WTC11 (cell line): ENCODE measurements at regions not wholly inside any gene's neighbourhood (a gene's known extent, or its start where the extent isn't known, plus 50 kb on each side); places are given as distances from the start of the nearest gene placed in this dataset.

Experiments used
- ATAC-seq: fragments of 200-7000 bp; cut with Tn5 transposase; 2 replicates; pipeline ENCODE4 v1.10.0; 2021; ENCODE audit warnings: mild to moderate bottlenecking, moderate library complexity
- CTCF ChIA-PET: fragments of 300-600 bp; sonication (Branson Sonifier 250); formaldehyde crosslinking; loops from one replicate; lab custom pipeline; 2021; ENCODE audit warnings: antibody characterized with exemption; lab: Charles Lee
- POLR2A ChIA-PET: fragments of 350-600 bp; sonication (Branson Sonifier 250); formaldehyde crosslinking; loops from one replicate; lab custom pipeline; 2021; ENCODE audit warnings: antibody characterized with exemption; lab: Charles Lee
- DNase-seq: peaks from one replicate; pipeline ENCODE4 v3.0.0; 2021; ENCODE audit warnings: low spot score
- H3K27ac Mint-ChIP-seq: 2 replicates; pipeline ENCODE4 v1.8.0; 2021; ENCODE audit warnings: mixed read lengths
- H3K27me3 Mint-ChIP-seq: 2 replicates; pipeline ENCODE4 v1.8.0; 2021; ENCODE audit warnings: low read depth, mild to moderate bottlenecking, moderate library complexity, mixed read lengths
- H3K36me3 Mint-ChIP-seq: 2 replicates; pipeline ENCODE4 v1.8.0; 2021; ENCODE audit warnings: mixed read lengths
- H3K4me1 Mint-ChIP-seq: 2 replicates; pipeline ENCODE4 v1.8.0; 2022; ENCODE audit warnings: mixed read lengths
- H3K4me3 Mint-ChIP-seq: 2 replicates; pipeline ENCODE4 v1.8.0; 2021; ENCODE audit warnings: mild to moderate bottlenecking, moderate library complexity, mixed read lengths
- H3K9me3 Mint-ChIP-seq: 2 replicates; pipeline ENCODE4 v1.8.0; 2021; ENCODE audit warnings: mixed read lengths
- ARID4B ChIP-seq: sonication (generic); formaldehyde crosslinking; IDR thresholded peaks from 2 replicates; pipeline ENCODE4 v1.8.0; 2023; ENCODE audit warnings: missing genetic modification reagents, mild to moderate bottlenecking, borderline replicate concordance
- CREB1 ChIP-seq: sonication (generic); formaldehyde crosslinking; IDR thresholded peaks from 2 replicates; pipeline ENCODE4 v1.8.0; 2023; ENCODE audit warnings: mild to moderate bottlenecking, missing genetic modification reagents
- E2F4 ChIP-seq: sonication (generic); formaldehyde crosslinking; IDR thresholded peaks from 2 replicates; pipeline ENCODE4 v1.8.1; 2022; ENCODE audit warnings: low read depth, mild to moderate bottlenecking, moderate library complexity, missing genetic modification reagents, borderline replicate concordance
- ETV6 ChIP-seq: sonication (generic); formaldehyde crosslinking; IDR thresholded peaks from 2 replicates; pipeline ENCODE4 v1.8.1; 2022; ENCODE audit warnings: mild to moderate bottlenecking, missing genetic modification reagents
- FOXP1 ChIP-seq: sonication (generic); formaldehyde crosslinking; IDR thresholded peaks from 2 replicates; pipeline ENCODE4 v1.8.0; 2022; ENCODE audit warnings: missing genetic modification reagents, mild to moderate bottlenecking, moderate library complexity, borderline replicate concordance
- IRF2 ChIP-seq: sonication (generic); formaldehyde crosslinking; IDR thresholded peaks from 2 replicates; pipeline ENCODE4 v1.8.0; 2022; ENCODE audit warnings: low read depth, missing genetic modification reagents, borderline replicate concordance
- RELA ChIP-seq: sonication (generic); formaldehyde crosslinking; IDR thresholded peaks from 2 replicates; pipeline ENCODE4 v1.8.1; 2022; ENCODE audit warnings: missing genetic modification reagents, mild to moderate bottlenecking, borderline replicate concordance
- SOX15 ChIP-seq: fragments of 250-450 bp; sonication (Bioruptor Pico); IDR thresholded peaks from 2 replicates; pipeline ENCODE4 v1.9.0; 2021; ENCODE audit warnings: mild to moderate bottlenecking
- ZBTB43 ChIP-seq: sonication (generic); formaldehyde crosslinking; IDR thresholded peaks from 2 replicates; pipeline ENCODE4 v1.8.1; 2023; ENCODE audit warnings: mild to moderate bottlenecking, missing genetic modification reagents
- ZNF532 ChIP-seq: fragments of 250-450 bp; sonication (Bioruptor Pico); IDR thresholded peaks from 2 replicates; pipeline ENCODE4 v1.9.0; 2021; ENCODE audit warnings: mild to moderate bottlenecking, borderline replicate concordance
- ZNF671 ChIP-seq: fragments of 250-450 bp; sonication (Bioruptor Pico); IDR thresholded peaks from 2 replicates; pipeline ENCODE4 v1.8.0; 2021; ENCODE audit warnings: mild to moderate bottlenecking
- TF ChIP-seq, protein P1 (sequence below): sonication (generic); formaldehyde crosslinking; IDR thresholded peaks from 2 replicates; pipeline ENCODE4 v1.8.0; 2022; ENCODE audit warnings: missing genetic modification reagents
- TF ChIP-seq, protein P2 (sequence below): sonication (generic); formaldehyde crosslinking; IDR thresholded peaks from 2 replicates; pipeline ENCODE4 v1.8.0; 2022; ENCODE audit warnings: mild to moderate bottlenecking, missing genetic modification reagents

- TF ChIP-seq ZNF532 (CRISPR knock-in tag) = no peak
- no peak for TF ChIP-seq RELA (CRISPR knock-in tag)
These were observed 169.6 kb upstream of the FRMD6 start (continued) for GRCh38 chr14:51482102-51482501.

- peaks cover 9% of the 10 kb centered on the region; the same call in 1 of the 2 replicates for H3K9me3 Mint-ChIP-seq
- no peaks in the 10 kb centered on the region for H3K27me3 Mint-ChIP-seq
- ATAC-seq (no peak), DNase-seq (no peak)
- H3K4me1 Mint-ChIP-seq = peaks cover 7% of the 10 kb centered on the region
- ChIA-PET POLR2A (no interaction called here), CTCF (no interaction called here)
- H3K27ac Mint-ChIP-seq = no peak overlapping the region
- H3K36me3 Mint-ChIP-seq = no peaks in the 10 kb centered on the region
- H3K4me3 Mint-ChIP-seq = no peak overlapping the region
- TF ChIP-seq ETV6 = no peak
- no peak for TF ChIP-seq FOXP1
- TF ChIP-seq ARID4B (CRISPR knock-in tag) = no peak
- no peak for TF ChIP-seq CREB1
- no peak for TF ChIP-seq SOX15 (CRISPR knock-in tag)
- TF ChIP-seq ZNF671 (CRISPR knock-in tag) = no peak
- no peak for TF ChIP-seq ZBTB43
- TF ChIP-seq, protein P1, sequence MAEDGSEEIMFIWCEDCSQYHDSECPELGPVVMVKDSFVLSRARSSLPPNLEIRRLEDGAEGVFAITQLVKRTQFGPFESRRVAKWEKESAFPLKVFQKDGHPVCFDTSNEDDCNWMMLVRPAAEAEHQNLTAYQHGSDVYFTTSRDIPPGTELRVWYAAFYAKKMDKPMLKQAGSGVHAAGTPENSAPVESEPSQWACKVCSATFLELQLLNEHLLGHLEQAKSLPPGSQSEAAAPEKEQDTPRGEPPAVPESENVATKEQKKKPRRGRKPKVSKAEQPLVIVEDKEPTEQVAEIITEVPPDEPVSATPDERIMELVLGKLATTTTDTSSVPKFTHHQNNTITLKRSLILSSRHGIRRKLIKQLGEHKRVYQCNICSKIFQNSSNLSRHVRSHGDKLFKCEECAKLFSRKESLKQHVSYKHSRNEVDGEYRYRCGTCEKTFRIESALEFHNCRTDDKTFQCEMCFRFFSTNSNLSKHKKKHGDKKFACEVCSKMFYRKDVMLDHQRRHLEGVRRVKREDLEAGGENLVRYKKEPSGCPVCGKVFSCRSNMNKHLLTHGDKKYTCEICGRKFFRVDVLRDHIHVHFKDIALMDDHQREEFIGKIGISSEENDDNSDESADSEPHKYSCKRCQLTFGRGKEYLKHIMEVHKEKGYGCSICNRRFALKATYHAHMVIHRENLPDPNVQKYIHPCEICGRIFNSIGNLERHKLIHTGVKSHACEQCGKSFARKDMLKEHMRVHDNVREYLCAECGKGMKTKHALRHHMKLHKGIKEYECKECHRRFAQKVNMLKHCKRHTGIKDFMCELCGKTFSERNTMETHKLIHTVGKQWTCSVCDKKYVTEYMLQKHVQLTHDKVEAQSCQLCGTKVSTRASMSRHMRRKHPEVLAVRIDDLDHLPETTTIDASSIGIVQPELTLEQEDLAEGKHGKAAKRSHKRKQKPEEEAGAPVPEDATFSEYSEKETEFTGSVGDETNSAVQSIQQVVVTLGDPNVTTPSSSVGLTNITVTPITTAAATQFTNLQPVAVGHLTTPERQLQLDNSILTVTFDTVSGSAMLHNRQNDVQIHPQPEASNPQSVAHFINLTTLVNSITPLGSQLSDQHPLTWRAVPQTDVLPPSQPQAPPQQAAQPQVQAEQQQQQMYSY = no peak
- TF ChIP-seq, protein P2, sequence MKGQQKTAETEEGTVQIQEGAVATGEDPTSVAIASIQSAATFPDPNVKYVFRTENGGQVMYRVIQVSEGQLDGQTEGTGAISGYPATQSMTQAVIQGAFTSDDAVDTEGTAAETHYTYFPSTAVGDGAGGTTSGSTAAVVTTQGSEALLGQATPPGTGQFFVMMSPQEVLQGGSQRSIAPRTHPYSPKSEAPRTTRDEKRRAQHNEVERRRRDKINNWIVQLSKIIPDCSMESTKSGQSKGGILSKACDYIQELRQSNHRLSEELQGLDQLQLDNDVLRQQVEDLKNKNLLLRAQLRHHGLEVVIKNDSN (CRISPR knock-in tag) = no peak
- TF ChIP-seq IRF2 (CRISPR knock-in tag) = no peak
- TF ChIP-seq E2F4 (CRISPR knock-in tag) = no peak
These were observed 167.2 kb upstream of the FRMD6 start for GRCh38 chr14:51484485-51484884.
